H1 (cell line): ENCODE measurements at regions not wholly inside any gene's neighbourhood (a gene's known extent, or its start where the extent isn't known, plus 50 kb on each side); places are given as distances from the start of the nearest gene placed in this dataset.

Source experiments
- CTCF ChIA-PET: fragments of 300-600 bp; sonication (Branson Sonifier 250); formaldehyde crosslinking; loops from one replicate; lab custom pipeline; 2021; ENCODE audit not compliant: partially characterized antibody; lab: Charles Lee
- POLR2A ChIA-PET: fragments of 300-600 bp; sonication (Branson Sonifier 250); formaldehyde crosslinking; loops from one replicate; lab custom pipeline; 2021; ENCODE audit warnings: inconsistent platforms; ENCODE audit not compliant: partially characterized antibody; lab: Charles Lee
- DNase-seq, 2 experiments: peaks; one replicate each; pipeline versions ENCODE4 v3.0.0 to v3.0.0-alpha.2; 2010 to 2022; ENCODE audit warnings: low spot score in 2 of 2, low read depth in 1 of 2, mixed read lengths in 1 of 2
- FAIRE-seq: peaks from 2 replicates; lab custom pipeline; 2011; peaks lifted over from hg19 to GRCh38; lab: Jason Lieb, UNC
- H2AFZ ChIP-seq: 2 replicates; pipeline ENCODE4 v1.8.1; 2012; ENCODE audit warnings: low read length, inconsistent platforms
- H2AK5ac ChIP-seq: 2 replicates; pipeline ENCODE4 v1.6.1; 2013; ENCODE audit warnings: low read depth, low read length
- H2BK120ac ChIP-seq: replicated peaks from 2 replicates; pipeline ENCODE3; 2013; ENCODE audit warnings: low read depth, low read length, inconsistent platforms
- H2BK12ac ChIP-seq: 2 replicates; pipeline ENCODE4 v1.6.1; 2013; ENCODE audit warnings: low read depth, low read length
- H2BK15ac ChIP-seq: 2 replicates; pipeline ENCODE4 v1.6.1; 2013; ENCODE audit warnings: low read length
- H2BK20ac ChIP-seq: 2 replicates; pipeline ENCODE4 v1.6.1; 2013; ENCODE audit warnings: low read length
- H2BK5ac ChIP-seq: 2 replicates; pipeline ENCODE4 v1.6.1; 2013; ENCODE audit warnings: low read depth, low read length
- H3K14ac ChIP-seq: 2 replicates; pipeline ENCODE4 v1.6.1; 2013; ENCODE audit warnings: inconsistent platforms; ENCODE audit not compliant: insufficient read length
- H3K18ac ChIP-seq: 2 replicates; pipeline ENCODE4 v1.6.1; 2013; ENCODE audit warnings: low read length; ENCODE audit errors: extremely low read depth
- H3K23ac ChIP-seq: 2 replicates; pipeline ENCODE4 v1.6.1; 2013; ENCODE audit warnings: inconsistent platforms; ENCODE audit not compliant: insufficient read length
- H3K23me2 ChIP-seq: 2 replicates; pipeline ENCODE4 v1.6.1; 2013; ENCODE audit warnings: low read depth, low read length
- H3K27ac ChIP-seq: 2 replicates; pipeline ENCODE4 v1.6.1; 2011; ENCODE audit warnings: low read depth, low read length, inconsistent platforms
- H3K27me3 ChIP-seq, 4 experiments: replicated peaks in 1 of 4; 1 replicate in 1 of 4; 2 replicates in 3 of 4; pipeline versions ENCODE4 v1.6.1 to v1.8.1; 2011 to 2013; ENCODE audit warnings: low read length in 3 of 4, mild to moderate bottlenecking in 3 of 4, inconsistent platforms in 2 of 4, mixed read lengths in 2 of 4, moderate library complexity in 1 of 4; ENCODE audit not compliant: control insufficient read depth in 3 of 4, insufficient read depth in 3 of 4; ENCODE audit errors: extremely low read depth in 1 of 4
- H3K36me3 ChIP-seq, 4 experiments: 2 replicates each; pipeline versions ENCODE4 v1.6.1 to v1.8.1; 2011 to 2013; ENCODE audit warnings: mild to moderate bottlenecking in 4 of 4, low read length in 3 of 4, moderate library complexity in 2 of 4, control low read depth in 1 of 4, inconsistent platforms in 1 of 4; ENCODE audit not compliant: insufficient read depth in 4 of 4, control insufficient read depth in 2 of 4
- H3K4ac ChIP-seq: replicated peaks from 2 replicates; pipeline ENCODE3; 2013; ENCODE audit warnings: low read length, low read depth, mixed read lengths, inconsistent platforms; ENCODE audit not compliant: insufficient read length
- H3K4me1 ChIP-seq, 4 experiments: replicated peaks in 1 of 4; 1 replicate in 1 of 4; 2 replicates in 3 of 4; pipeline versions ENCODE4 v1.6.1 to v1.8.1; 2011 to 2013; ENCODE audit warnings: low read length in 3 of 4, inconsistent platforms in 2 of 4, mixed read lengths in 1 of 4; ENCODE audit not compliant: insufficient read depth in 4 of 4, control insufficient read depth in 3 of 4
- H3K4me2 ChIP-seq, 2 experiments: 2 replicates each; pipeline versions ENCODE4 v1.6.1 to v1.8.1; 2011 to 2013; ENCODE audit warnings: low read depth in 2 of 2, low read length in 2 of 2, control low read depth in 1 of 2, inconsistent platforms in 1 of 2, mild to moderate bottlenecking in 1 of 2; ENCODE audit not compliant: insufficient read depth in 1 of 2
- H3K4me3 ChIP-seq, 4 experiments: fragments of 200-600, 300-600 bp in 1 of 4; sonication (generic), shearing (Covaris generic), sonication (Bioruptor Twin) in 1 of 4; 2 replicates each; pipeline versions ENCODE4 v1.5.1 to v1.8.1; 2011 to 2016; ENCODE audit warnings: low read length in 4 of 4, low read depth in 3 of 4, control low read depth in 2 of 4, inconsistent platforms in 2 of 4, mild to moderate bottlenecking in 2 of 4, mixed read lengths in 1 of 4, moderate library complexity in 1 of 4; ENCODE audit not compliant: insufficient read depth in 2 of 4; ENCODE audit errors: extremely low read depth in 1 of 4
- H3K56ac ChIP-seq: replicated peaks from 2 replicates; pipeline ENCODE3; 2013; ENCODE audit warnings: low read depth, mild to moderate bottlenecking, mixed read lengths, low read length, inconsistent platforms; ENCODE audit not compliant: insufficient read length
- H3K79me1 ChIP-seq: 2 replicates; pipeline ENCODE4 v1.6.1; 2013; ENCODE audit warnings: low read depth, low read length, control low read depth
- H3K79me2 ChIP-seq, 2 experiments: 2 replicates each; pipeline versions ENCODE4 v1.6.1 to v1.8.1; 2012 to 2013; ENCODE audit warnings: low read length in 2 of 2, mild to moderate bottlenecking in 2 of 2, inconsistent platforms in 1 of 2; ENCODE audit not compliant: insufficient read depth in 2 of 2, control insufficient read depth in 1 of 2
- H3K9ac ChIP-seq, 4 experiments: replicated peaks in 1 of 4; 1 replicate in 1 of 4; 2 replicates in 3 of 4; pipeline versions ENCODE4 v1.6.1 to v1.8.1; 2011 to 2013; ENCODE audit warnings: low read depth in 3 of 4, low read length in 3 of 4, control low read depth in 2 of 4, mild to moderate bottlenecking in 2 of 4, moderate library complexity in 2 of 4, inconsistent platforms in 1 of 4; ENCODE audit errors: extremely low read depth in 1 of 4
- H3K9me3 ChIP-seq, 2 experiments: 2 replicates each; pipeline versions ENCODE4 v1.6.1 to v1.8.1; 2012 to 2013; ENCODE audit warnings: mild to moderate bottlenecking in 2 of 2, moderate library complexity in 2 of 2, control low read depth in 1 of 2, inconsistent platforms in 1 of 2, low read depth in 1 of 2, low read length in 1 of 2, mixed read lengths in 1 of 2; ENCODE audit not compliant: insufficient read depth in 2 of 2
- H4K20me1 ChIP-seq, 2 experiments: replicated peaks in 1 of 2; 2 replicates each; pipeline versions ENCODE3 to v1.8.1; 2011 to 2013; ENCODE audit warnings: inconsistent platforms in 2 of 2, low read length in 2 of 2, mild to moderate bottlenecking in 1 of 2; ENCODE audit not compliant: insufficient read depth in 2 of 2, control insufficient read depth in 1 of 2
- H4K5ac ChIP-seq: 2 replicates; pipeline ENCODE4 v1.6.1; 2013; ENCODE audit warnings: low read length, low read depth, mixed read lengths, inconsistent platforms; ENCODE audit not compliant: insufficient read length
- H4K8ac ChIP-seq: 2 replicates; pipeline ENCODE4 v1.8.0; 2013; ENCODE audit warnings: mild to moderate bottlenecking, moderate library complexity, low read length, inconsistent platforms; ENCODE audit not compliant: insufficient read depth; ENCODE audit errors: extremely low read depth
- H4K91ac ChIP-seq: replicated peaks from 2 replicates; pipeline ENCODE3; 2013; ENCODE audit warnings: low read length, mixed read lengths, inconsistent platforms; ENCODE audit not compliant: insufficient read length
- ATF2 ChIP-seq: IDR thresholded peaks from 2 replicates; pipeline ENCODE4 v1.6.1; 2012; ENCODE audit warnings: low read length, inconsistent platforms
- CEBPB ChIP-seq: IDR thresholded peaks from 2 replicates; pipeline ENCODE4 v1.6.1; 2012; ENCODE audit warnings: low read depth, low read length
- CHD2 ChIP-seq: IDR thresholded peaks from 2 replicates; pipeline ENCODE4 v1.6.1; 2012; ENCODE audit warnings: low read length, improper control_type of control experiment
- GABPA ChIP-seq: IDR thresholded peaks from 2 replicates; pipeline ENCODE4 v1.6.1; 2011; ENCODE audit warnings: mild to moderate bottlenecking, low read length, moderate library complexity, borderline replicate concordance; ENCODE audit not compliant: insufficient read depth
- JUN ChIP-seq: IDR thresholded peaks from 2 replicates; pipeline ENCODE4 v1.6.1; 2011; ENCODE audit warnings: low read depth, mild to moderate bottlenecking, improper control_type of control experiment, low read length
- KDM1A ChIP-seq: fragments of 200-600, 300-600 bp; sonication (generic); IDR thresholded peaks from 2 replicates; pipeline ENCODE4 v1.7.1; 2016; ENCODE audit warnings: mild to moderate bottlenecking, low read length, borderline replicate concordance
- RAD21 ChIP-seq, 2 experiments: IDR thresholded peaks in 1 of 2; conservative IDR thresholded peaks in 1 of 2; 2 replicates each; pipeline ENCODE4 v1.6.1; 2011; ENCODE audit warnings: low read depth in 2 of 2, low read length in 2 of 2, improper control_type of control experiment in 1 of 2, inconsistent platforms in 1 of 2, mild to moderate bottlenecking in 1 of 2, moderate library complexity in 1 of 2
- RXRA ChIP-seq: IDR thresholded peaks from 2 replicates; pipeline ENCODE4 v1.6.1; 2011; ENCODE audit warnings: low read depth, mild to moderate bottlenecking, low read length, moderate library complexity; ENCODE audit not compliant: insufficient read depth
- SP4 ChIP-seq: IDR thresholded peaks from 2 replicates; pipeline ENCODE4 v1.6.1; 2012; ENCODE audit warnings: low read length, inconsistent platforms
- WGBS, 2 experiments: shearing (Covaris generic) in 1 of 2; methylation state at CpG; one replicate each; pipeline versions ENCODE4 v1.1.6 to v1.1.7; 2013 to 2015; ENCODE audit warnings: low lambda C conversion rate in 2 of 2, mixed read lengths in 2 of 2, inconsistent platforms in 1 of 2, low coverage in 1 of 2, missing lambda C conversion rate in 1 of 2; ENCODE audit not compliant: insufficient replicate concordance in 2 of 2, insufficient coverage in 1 of 2, insufficient read length in 1 of 2; ENCODE audit errors: extremely low coverage in 1 of 2, missing lambda C conversion rate in 1 of 2; 5-methylcytosine and 5-hydroxymethylcytosine counted together

- H3K23me2 ChIP-seq: no peaks in the 10 kb centered on the region
- H2AK5ac ChIP-seq: no peak overlapping the region
- ChIA-PET POLR2A (no interaction called here), CTCF (interaction anchor here (0.8 to 2.8 kb wide), 5 partner anchors 10 to 503 kb away, joined by 3 to 13 read pairs (median 4); no protein-coding TSS in a partner anchor)
- H4K8ac ChIP-seq: no peak overlapping the region
- H2BK15ac ChIP-seq: no peak overlapping the region
- H3K36me3 ChIP-seq: no peaks in the 10 kb centered on the region
- no peak overlapping the region for H2BK120ac ChIP-seq
- no peak overlapping the region for H3K23ac ChIP-seq
- DNase-seq: no peak
- H2AFZ ChIP-seq: no peak overlapping the region
- H3K9me3 ChIP-seq: peaks cover 8 to 10% of the 10 kb centered on the region in 2 experiments; a peak in 1 of 4 replicates
- FAIRE-seq: no peak
- H3K4me3 ChIP-seq: no peak overlapping the region
- no peak for TF ChIP-seq GABPA
- no peak for TF ChIP-seq CHD2
- TF ChIP-seq KDM1A: no peak
- no peak for TF ChIP-seq CEBPB
- no peak for TF ChIP-seq JUN
- TF ChIP-seq RXRA: no peak
- no peak for TF ChIP-seq ATF2
- no peak for TF ChIP-seq RAD21 (IDR thresholded peaks at IDR 0.05 in 1 of 2, conservative IDR thresholded peaks at IDR 0.05 in 1 of 2; ENCODE audit: low read depth in 2 of 2, low read length in 2 of 2)
- no peak for TF ChIP-seq SP4
- WGBS, 2 experiments: 47% methylated on average over 1 of the region's 1 CpG; no CpG with 5 or more reads in 1 of the 2 experiments
- no peak overlapping the region for H4K91ac ChIP-seq
- no peaks in the 10 kb centered on the region for H3K27me3 ChIP-seq
- no peak overlapping the region for H3K14ac ChIP-seq
- H3K4me1 ChIP-seq: no peaks in the 10 kb centered on the region
- no peak overlapping the region for H2BK5ac ChIP-seq
- H3K79me2 ChIP-seq: no peaks in the 10 kb centered on the region
- no peaks in the 10 kb centered on the region for H4K20me1 ChIP-seq
- H3K18ac ChIP-seq: no peak overlapping the region
- no peak overlapping the region for H3K4me2 ChIP-seq
- no peak overlapping the region for H3K27ac ChIP-seq
- H3K9ac ChIP-seq: no peak overlapping the region
- H2BK20ac ChIP-seq: no peak overlapping the region
- H3K4ac ChIP-seq: no peak overlapping the region
- no peaks in the 10 kb centered on the region for H3K79me1 ChIP-seq
- H3K56ac ChIP-seq: no peak overlapping the region
- H4K5ac ChIP-seq: no peak overlapping the region
- no peak overlapping the region for H2BK12ac ChIP-seq
Observed at GRCh38 chr15:92531406-92531805, 124.2 kb downstream of the FAM174B start.
